ENCODE measurements at regions not wholly inside any gene's neighbourhood (a gene's known extent, or its start where the extent isn't known, plus 50 kb on each side); places are given as distances from the start of the nearest gene placed in this dataset.

DNA sequence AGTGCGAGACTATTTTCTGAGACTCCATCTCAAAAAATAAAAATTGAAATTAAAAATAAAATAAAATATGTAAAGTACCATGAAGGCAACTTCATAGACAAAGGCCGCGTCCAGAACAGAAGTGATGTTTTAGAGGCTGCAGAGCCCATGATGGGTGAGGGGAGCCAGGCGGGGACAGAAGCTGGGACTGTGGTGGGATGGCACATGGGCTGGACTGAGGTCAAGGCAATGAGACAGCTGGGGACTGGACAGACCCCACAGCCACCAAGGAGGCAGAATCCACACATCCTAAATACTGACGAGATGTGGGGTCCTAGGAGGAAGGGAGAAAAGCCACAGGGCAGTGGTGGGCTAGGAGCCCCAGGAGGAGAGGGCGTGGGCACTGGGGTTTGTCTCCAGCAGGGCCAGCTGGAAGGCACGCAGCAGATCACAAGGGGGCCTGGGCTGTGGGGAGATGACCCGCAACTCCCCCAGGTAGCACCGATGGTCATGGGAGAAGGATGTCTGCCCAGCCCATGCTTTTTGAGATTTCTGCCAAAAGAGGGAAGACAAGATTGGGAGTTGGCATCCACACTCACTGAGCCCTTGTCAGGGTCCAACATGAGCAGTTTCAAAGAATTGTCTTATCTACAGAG lies 74.3 kb downstream of the KCNF1 start:
- DNase-seq = no peak

DNA sequence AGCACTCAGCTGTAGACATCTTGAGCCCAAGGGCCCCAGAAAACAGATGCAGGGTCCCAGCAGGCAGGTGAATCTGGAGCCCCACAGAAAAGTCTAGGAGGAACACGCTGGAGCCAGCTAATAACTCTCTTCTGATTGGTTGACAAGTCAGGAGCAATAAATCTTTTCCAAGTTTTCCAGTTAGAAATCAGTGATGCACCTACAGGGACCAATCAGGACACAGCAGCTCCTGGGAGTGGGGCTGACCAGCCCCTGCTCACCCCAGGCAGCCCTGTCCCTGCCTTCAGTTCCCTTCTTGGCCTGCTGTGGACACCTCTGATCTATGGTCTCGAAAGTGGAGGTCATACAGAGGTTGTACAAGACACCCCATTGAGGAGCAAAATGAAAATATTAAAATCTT lies 75.7 kb downstream of the KCNF1 start:
- no peak for DNase-seq

DNA sequence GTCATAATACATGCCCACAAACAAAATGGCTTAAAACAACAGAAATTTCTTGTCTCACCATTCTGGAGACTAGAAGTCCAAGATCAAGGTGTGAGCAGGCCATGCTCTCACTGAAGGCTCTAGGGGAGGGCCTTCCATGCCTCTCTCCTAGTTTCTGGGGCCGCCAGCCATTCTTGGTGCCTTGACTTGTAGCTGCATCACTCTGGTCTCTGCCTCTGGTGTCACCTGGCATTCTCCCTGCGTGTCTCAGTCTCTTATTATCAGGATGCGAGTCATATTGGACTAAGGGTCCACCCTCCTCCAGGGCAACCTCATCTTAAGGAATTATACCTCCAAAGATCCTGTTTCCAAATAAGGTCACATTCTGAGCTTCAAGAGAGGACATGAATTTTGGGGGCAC lies 76.1 kb downstream of the KCNF1 start:
- no peak for DNase-seq

DNA sequence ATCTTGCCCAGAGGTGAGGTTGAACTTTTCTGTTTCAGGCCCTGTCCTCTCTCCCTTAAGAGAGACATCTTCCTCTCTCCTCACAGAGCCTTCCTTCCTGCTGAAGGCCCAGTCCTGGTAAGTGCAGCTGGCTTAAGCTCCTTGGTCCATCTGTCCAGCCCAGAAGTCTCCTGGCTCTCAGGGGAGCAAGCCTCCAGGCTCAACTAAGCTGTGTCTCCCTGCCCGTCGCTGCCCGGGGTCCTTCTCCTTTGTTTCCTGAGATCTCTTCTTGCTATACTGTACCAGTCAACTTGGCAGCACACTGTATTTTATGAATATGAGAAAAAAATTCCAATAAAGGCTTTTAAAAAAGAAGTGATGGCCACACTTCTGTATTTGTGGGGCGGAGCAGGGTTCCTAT lies 77.4 kb downstream of the KCNF1 start:
- peak in 1 of 2 experiments; percentile 11 for DNase-seq

DNA sequence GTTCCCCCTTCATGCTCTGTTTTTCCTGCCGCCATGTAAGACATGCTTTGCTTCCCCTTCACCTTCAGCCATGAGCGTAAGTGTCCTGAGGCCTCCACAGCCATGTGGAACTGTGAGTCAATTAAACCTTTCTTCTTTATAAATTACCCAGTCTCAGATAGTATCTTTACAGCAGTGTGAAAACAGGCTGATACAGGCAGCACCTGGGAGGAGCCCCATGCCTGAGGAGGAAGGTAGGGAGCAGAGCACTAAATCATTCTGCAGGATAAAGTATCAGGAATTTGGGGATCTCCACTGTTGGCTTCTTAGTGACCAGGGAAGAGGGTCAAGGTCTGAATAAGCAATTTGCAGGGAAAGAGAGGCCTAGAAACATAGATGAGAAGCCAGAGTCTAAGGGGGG lies 78.0 kb downstream of the KCNF1 start:
- no peak for DNase-seq

DNA sequence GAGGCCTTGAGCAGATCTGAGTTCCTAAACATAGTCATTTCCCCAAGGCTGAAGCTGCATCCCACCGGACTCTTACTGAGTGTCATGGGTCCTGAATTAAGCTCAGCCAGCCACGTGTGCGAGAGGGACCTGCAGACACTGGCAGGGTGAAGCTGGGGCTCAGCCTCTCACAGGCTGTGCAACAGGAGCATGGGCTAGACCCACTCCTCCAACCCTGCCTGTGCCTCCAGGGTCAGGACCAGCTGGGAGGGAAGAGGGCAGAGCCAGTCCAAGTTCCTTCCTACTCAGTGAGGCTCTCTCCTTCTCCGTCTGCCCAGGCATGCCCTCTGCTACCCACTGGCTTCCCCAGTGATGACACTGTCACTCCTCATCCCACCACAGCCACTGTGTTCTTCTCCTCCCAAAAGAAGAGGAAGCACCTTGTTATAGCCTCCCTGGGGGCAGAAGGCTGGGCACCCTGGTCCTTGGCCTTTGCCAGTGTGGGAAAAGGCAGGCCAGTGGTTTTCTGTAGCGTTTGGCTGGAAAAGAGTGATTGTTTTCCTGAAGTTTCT lies 78.9 kb downstream of the KCNF1 start:
- no peak for DNase-seq

DNA sequence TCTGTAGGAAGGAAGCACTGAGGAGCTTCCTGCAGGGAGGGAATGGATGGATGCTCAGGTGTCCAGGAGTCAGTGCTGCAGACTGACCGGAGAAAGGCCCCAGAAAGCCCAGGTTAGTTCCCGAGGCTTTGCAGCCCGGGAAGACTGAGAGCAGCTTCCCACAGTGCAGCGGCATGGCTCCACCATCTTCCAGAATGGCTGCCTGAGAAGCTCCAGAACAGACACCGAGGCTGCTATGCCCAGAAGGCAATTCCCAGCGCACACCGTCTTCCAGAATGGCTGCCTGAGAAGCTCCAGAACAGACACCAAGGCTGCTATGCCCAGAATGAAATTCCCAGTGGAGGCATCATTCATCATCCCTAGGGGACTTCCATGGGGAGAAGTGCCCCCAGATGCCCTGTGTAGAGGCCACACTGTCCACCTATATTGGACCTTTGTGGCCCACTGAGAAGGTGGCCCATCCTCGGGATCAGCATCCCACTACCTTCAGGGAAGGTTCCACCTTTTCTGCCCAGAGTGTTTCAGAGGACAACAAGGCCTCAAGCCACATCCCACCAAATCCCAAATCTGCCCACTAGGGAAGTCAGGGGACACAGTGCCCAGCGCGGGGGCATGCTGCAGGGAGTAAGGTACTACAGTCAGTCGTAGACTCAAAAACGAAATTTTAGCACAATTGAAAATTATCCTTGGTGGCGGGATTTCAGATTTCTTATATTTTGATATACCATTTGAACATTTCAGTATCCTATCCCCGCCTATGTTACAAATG lies 80.5 kb downstream of the KCNF1 start:
- no peak for DNase-seq

DNA sequence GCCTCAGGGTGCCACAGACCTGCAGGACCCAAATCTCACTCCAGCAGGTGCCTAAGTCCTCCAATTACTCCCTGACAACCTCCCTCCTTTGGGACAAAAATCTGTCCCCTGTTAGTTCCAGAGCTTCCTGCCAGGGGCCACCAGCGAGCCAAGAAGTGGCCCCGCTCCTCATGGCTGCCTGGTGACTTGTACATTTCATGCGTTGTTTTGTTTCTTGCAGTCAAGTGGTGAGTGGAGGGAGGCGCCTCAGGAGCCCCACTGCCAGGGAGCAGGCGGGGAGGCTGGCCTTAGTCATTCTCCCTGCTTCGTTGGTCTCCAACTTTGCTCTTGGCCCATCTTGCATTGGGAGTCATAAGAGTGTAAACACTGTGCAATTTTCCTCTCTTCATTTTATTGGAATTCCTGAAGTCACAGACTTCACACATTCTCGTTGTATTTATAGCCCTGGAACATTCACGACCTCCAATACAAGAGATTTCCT lies 81.3 kb downstream of the KCNF1 start:
- DNase-seq = peak in 1 of 2 experiments; percentile 41

DNA sequence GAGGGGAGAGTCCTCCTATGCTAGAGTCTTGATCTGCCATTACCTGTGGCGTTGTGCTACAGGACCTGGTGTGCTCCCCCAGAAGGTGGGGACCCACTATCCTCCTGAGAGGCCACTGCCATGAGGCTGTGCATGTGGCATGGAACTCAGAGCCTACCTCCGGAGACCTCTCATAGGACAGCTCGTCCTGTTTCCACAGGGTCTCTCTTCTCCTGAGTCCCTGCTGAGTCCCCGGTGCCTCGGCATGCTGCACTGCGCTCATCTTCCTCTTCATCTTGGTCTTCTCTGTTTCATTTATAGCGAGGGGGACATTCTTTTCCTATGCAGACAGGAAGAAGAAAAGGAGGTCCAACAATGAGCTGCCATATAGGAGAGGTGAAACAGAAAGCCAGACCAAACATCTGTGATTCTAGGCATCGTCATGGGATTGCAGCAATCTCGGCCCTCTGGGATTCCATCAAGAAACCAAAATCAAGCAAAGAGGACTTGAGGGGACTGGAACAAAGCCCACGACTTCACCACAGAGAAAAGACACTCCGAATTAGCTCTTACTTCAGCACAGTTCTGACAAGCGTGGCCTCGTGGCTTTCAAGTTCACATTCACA lies 83.7 kb downstream of the KCNF1 start:
- no peak for DNase-seq

DNA sequence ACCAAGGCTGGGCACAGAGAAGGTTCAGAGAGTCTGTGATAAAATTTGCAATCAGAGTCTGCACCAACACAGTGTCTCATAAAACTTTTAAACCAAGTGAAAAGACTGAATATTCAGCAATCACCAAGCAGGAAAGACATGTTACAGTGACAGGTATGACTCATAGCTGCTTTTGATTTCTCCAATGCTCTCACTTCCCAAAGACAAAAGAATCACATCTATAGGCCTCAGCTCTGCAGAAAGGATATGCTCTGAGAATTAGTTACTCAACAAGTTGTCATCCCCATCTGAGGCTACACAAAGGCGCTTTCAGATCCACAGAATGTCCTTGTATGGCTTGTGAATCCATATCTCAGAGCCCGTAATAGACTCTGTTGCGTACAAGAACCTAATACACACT lies 92.5 kb downstream of the KCNF1 start:
- DNase-seq = no peak

DNA sequence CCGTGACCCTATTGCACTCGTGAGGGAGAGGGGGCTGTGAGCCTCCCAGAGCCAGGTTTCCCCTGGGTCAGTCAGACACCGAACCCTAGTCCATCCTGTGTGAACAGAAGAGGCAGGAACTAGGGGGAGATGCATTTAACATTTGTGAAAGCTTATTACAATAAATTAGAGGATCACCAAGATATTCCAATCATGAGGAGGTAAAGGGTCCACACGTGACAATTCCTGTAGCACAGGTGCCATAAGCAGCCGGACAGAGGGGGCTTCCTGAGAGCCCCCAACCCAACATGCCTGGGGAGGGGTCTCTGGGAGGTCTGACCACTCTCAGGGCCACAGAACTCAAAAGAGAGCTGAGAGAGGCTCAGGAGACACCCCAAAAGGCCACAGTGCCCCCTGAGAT lies 93.3 kb downstream of the KCNF1 start:
- no peak for DNase-seq

DNA sequence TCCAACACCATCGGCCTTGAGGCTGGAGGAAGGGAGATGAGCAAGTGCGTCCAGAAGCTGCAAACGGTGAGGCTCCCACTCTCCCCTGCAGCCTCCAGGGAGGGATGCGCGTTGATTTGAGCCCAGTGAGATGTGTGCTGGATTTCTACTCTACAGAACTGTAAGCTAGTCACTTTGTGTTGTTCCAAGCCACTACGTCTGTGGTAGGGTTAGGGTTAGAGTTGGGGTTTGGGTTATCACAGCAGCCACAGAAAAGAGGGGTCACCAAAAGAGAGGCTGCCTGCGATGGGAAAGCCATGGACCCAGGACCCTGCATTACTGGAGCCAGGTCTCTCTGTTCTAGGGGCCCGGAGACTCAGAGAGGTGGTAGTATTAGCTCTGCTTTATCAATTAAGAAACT lies 94.5 kb downstream of the KCNF1 start:
- DNase-seq = no peak

DNA sequence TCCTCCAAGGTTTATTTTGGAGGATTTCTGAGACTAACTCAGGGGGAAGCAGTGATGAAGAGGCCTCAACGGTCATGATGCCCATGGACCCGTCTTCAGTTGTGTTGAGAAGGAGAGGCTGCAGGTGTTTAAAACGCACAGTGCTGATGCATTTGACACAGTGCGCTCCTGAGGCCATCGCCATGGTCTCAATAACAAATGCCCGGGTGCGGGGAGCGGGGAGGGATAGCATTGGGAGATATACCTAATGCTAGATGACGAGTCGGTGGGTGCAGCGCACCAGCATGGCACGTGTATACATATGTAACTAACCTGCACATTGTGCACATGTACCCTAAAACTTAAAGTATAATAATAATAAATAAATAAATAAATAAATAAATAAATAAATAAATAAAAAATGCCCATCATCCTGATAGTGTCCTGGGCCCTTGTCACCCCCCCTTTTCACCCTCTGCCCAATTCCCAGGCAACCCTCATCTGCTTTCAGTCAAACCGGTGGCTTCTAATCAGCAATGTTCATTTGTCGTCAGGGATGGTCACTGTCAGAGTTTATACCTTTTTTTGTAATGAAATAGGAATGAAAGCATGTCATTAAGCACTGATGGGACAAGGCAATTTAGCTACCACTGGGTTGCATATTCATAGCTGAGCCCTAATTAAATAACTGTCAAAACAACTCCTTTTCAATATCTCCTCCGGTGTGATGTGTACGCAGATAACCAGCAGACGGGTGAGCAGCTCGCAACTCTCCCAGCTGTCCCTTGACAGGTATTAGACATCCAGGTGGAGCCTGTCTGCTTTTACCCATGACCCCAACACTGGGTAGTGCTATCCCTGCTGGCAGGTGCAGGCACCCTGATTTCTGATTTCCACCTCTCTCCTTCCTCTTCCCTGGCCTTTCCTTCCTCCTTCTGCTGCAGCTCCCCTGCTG lies 95.9 kb downstream of the KCNF1 start:
- no peak for DNase-seq

DNA sequence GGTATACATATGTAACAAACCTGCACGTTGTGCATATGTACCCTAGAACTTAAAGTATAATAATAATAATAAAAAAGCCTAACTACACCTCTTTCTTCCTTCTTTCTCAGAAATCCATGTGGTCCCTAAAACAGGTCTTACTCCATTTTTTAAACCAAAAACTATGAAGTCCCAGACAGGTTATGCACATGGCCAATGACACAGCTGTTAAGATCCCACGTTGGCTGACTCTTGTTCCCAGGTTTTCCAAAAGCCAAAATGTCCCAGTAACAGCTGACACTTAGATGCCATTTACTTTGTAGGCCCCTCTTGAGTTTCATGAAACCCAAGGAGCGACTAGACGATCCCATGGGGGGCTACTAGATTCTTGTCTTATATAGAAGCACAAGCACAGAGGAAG lies 97.0 kb downstream of the KCNF1 start:
- peak in 1 of 2 experiments; percentile 35 for DNase-seq

DNA sequence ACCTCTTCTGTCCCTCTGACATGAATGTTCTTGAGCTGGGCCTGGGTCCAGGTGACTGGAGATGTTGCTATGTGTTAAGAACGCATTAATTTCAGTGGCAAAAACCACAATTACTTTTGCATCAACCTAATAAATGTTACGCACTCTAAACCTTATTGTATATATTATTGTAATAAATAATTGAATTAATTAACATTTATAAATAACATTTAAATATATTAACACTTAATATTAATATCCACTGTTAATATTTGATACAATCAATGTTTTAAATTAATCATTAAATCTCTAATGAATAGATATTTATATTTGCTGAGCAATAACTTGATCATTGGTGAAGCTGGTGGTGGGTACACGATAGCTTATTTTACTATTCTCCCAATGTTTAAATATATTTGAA lies 97.4 kb downstream of the KCNF1 start:
- no peak for DNase-seq

DNA sequence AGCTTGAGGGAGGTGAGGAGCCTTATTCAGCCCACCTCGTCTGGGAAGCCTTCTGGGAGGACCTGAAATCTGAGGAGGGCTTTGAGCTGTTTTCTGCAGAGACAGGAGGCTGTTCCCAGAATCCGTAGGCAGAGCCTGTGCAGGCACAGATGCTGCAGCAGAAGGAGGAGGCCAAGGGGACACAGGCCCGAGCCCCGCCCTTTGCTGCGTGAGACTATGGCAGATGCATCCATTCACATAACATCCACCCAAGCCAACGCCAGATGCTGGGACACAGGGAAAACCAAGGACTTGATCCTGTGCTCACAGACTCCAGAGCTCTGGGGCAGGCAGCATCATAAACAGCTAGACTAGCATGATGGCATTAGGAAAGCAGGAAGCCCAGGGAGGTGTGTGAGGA lies 98.2 kb downstream of the KCNF1 start:
- peak; percentile 99 for DNase-seq

DNA sequence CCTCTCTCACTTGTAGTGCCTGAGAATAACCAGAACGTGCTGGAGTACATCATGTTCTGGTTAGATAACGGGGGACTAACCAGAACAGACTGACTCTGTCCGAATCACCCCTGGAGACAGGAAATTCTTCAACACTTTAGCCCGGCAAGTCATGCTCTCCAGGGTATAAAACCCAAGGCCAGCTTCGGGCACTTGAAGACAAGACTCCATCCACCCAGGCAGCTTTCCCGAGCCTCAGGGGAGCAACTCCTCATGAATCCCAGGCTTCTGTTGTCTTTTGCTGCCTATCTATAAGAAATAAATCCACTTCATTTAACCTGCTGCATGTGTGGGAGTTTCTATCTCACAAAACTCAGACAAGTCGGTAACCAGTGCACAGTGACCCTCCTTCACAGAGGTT lies 99.6 kb downstream of the KCNF1 start:
- no peak for DNase-seq

DNA sequence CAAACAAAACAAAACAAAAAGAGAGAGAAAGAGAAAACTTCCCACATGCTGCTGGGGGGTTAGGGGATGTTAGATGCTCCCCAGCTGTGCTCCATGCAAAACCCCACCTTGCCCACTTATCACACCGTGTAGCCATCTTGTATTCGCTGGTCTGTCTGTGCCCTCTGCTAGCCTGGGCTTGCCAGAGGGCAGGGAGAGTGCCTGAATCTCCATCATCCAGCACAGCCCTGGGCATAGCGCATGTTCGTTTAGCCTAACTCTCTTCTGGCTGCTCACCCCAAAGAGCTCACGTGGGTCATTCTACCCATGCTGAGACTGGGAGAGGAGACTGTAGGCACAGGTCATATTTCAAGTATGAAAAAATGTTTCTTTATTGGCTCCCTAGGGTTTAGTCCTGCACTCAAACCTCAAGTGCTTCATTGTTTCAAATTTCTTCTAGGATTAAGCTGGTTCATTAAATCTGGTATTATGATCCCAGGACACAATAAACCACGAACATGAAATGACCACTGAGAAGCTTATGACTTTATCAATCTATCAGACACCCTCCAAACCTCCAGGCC lies 100.5 kb downstream of the KCNF1 start:
- peak; percentile 39 to 85 for DNase-seq

DNA sequence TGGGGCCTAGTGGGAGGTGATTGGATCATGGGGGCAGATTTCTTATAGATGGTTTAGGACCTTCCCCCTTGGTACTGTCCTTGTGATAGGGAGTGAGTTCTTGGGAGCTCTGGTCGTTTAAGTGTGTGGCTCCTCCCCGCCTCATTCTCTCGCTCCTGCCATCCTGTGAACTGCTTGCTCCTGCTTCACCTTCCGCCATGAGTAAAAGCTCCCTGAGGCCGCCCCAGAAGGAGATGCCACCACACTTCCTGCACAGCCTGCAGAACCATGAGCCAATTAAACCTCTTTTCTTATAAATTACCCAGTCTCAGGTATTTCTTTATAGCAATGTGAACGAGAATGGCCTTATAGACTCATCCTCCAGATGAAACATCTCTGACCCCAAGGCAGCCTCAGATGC lies 101.5 kb downstream of the KCNF1 start:
- DNase-seq = no peak

DNA sequence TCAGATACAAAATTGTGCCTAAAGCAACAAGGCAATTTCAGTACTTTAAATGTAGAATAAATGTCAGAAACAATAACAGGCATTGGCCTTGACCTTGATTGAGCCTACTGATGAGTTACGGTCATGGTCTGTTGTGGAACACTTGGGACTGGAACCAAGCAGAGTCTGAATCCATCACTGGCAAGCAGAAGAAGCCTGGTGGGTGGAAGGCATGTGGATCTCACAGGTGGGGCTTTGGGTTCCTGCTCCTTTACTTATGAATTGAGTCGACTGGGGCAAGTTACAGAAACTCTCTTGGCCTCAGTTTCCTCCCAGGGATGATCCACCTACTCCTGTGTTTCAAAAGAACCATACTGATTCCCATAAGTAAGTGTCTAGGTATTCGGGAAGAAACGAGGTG lies 102.3 kb downstream of the KCNF1 start:
- DNase-seq = no peak

DNA sequence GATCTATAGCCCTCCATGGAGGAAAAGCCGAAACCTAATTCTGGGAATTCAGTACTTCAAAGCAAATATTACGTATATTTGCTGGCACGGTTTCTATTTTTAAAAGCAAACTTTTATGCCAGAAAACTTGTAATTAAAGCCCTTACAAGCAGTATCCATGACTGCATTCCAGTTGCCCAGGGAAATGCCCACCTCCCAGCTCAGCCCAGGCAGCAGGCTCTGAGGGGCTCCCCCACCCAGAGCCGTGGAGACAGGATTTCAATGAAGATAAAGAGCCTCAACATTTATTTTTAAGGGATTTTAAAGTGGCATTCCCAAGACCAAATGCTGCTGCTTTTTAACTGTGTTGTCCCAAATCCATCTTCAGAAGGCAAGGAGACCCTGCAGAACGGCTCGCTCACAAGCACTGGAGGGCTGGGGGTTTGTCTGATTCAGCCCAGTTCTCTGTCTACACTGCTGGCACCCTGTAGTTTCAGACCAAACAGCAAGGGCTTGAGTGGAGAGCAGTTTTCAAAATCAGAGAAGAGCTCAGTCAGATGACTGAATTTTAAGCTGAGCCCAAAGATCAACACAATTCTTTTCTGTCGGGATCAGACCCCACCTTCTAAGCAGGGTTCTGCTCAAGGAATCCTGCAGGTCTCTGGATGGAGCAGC lies 105.1 kb downstream of the KCNF1 start:
- no peak for DNase-seq

DNA sequence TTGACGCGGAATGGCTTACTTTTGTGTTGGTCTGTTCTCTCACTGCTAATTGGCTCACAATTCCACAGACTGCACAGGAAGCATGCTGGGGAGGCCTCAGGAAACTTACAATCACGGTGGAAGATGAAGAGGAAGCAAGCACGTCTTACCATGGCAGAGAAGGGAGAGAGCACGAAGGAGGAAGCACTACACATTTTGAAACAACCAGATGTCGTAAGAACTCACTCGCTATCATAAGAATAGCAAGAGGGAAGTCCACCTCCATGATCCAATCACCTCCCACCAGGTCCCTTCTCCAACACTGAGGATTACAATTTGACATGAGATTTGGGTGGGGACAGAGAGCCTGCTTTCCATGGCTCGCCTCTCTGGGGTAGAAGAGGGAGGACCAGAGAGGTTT lies 106.2 kb downstream of the KCNF1 start:
- DNase-seq = no peak
